ENCODE measurements at regions not wholly inside any gene's neighbourhood (a gene's known extent, or its start where the extent isn't known, plus 50 kb on each side); places are given as distances from the start of the nearest gene placed in this dataset.

DNA sequence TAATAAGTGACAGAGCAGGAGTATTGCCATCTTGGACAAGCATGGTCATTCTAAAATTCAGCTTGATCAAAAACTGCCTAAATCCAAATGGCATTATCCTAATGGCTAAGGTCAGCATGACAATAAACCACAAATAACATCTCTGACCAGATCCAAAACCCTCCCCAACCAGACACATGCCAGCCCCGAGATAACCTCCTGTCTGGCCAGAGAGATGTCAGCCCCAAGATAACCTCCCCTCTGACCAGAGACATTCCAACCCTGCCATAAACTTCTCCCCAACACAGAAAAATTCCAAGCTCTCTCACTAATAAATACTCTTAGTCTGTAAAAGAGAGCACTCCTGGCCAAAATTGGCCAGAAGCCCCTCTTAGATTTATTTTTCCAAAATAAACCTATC is 470.5 kb upstream of the UBE2E2 start:
- TF ChIP-seq EP300 (IDR thresholded peaks at IDR 0.05) (no peak), POLR2A (IDR thresholded peaks at IDR 0.05) (no peak)
- TF ChIP-seq, protein P1, sequence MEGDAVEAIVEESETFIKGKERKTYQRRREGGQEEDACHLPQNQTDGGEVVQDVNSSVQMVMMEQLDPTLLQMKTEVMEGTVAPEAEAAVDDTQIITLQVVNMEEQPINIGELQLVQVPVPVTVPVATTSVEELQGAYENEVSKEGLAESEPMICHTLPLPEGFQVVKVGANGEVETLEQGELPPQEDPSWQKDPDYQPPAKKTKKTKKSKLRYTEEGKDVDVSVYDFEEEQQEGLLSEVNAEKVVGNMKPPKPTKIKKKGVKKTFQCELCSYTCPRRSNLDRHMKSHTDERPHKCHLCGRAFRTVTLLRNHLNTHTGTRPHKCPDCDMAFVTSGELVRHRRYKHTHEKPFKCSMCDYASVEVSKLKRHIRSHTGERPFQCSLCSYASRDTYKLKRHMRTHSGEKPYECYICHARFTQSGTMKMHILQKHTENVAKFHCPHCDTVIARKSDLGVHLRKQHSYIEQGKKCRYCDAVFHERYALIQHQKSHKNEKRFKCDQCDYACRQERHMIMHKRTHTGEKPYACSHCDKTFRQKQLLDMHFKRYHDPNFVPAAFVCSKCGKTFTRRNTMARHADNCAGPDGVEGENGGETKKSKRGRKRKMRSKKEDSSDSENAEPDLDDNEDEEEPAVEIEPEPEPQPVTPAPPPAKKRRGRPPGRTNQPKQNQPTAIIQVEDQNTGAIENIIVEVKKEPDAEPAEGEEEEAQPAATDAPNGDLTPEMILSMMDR (IDR thresholded peaks at IDR 0.05) = no peak
